Liver (tissue), 8 donors: ENCODE measurements at regions not wholly inside any gene's neighbourhood (a gene's known extent, or its start where the extent isn't known, plus 50 kb on each side); places are given as distances from the start of the nearest gene placed in this dataset.
A peak's percentile ranks its signal among the peaks of the same experiment; 100 is the strongest.

Source experiments
- DNase-seq: peaks from one replicate; pipeline ENCODE4 v3.0.0-alpha.2; 2017; ENCODE audit warnings: low spot score
- H3K27ac ChIP-seq, 2 donors: one replicate each; pipeline ENCODE4 v1.7.0; 2013; ENCODE audit warnings: inconsistent platforms in 2 of 2, low read length in 2 of 2, control low read depth in 1 of 2, low read depth in 1 of 2, mild to moderate bottlenecking in 1 of 2
- H3K27me3 ChIP-seq, 4 donors: one replicate each; pipeline versions ENCODE4 v1.6.1 to v1.7.0; 2013; ENCODE audit warnings: low read length in 3 of 4, inconsistent platforms in 1 of 4, mild to moderate bottlenecking in 1 of 4, moderate library complexity in 1 of 4; ENCODE audit not compliant: control insufficient read depth in 4 of 4, insufficient read depth in 4 of 4
- H3K36me3 ChIP-seq, 4 donors: one replicate each; pipeline versions ENCODE4 v1.6.1 to v1.7.0; 2013; ENCODE audit warnings: low read length in 3 of 4, mild to moderate bottlenecking in 3 of 4, low read depth in 1 of 4, moderate library complexity in 1 of 4; ENCODE audit not compliant: control insufficient read depth in 4 of 4, insufficient read depth in 3 of 4
- H3K4me1 ChIP-seq, 4 donors: one replicate each; pipeline versions ENCODE4 v1.6.1 to v1.7.0; 2013; ENCODE audit warnings: low read length in 3 of 4, mild to moderate bottlenecking in 3 of 4, moderate library complexity in 1 of 4; ENCODE audit not compliant: control insufficient read depth in 4 of 4, insufficient read depth in 4 of 4
- H3K4me3 ChIP-seq, 3 donors: one replicate each; pipeline versions ENCODE4 v1.6.1 to v1.7.0; 2013; ENCODE audit warnings: low read length in 3 of 3, control low read depth in 1 of 3, low read depth in 1 of 3, mild to moderate bottlenecking in 1 of 3
- H3K9ac ChIP-seq, 2 donors: one replicate each; pipeline ENCODE4 v1.7.0; 2013; ENCODE audit warnings: low read length in 2 of 2, mild to moderate bottlenecking in 2 of 2, moderate library complexity in 2 of 2, control low read depth in 1 of 2, low read depth in 1 of 2
- H3K9me3 ChIP-seq, 4 donors: one replicate each; pipeline versions ENCODE4 v1.6.1 to v1.7.0; 2013; ENCODE audit warnings: low read length in 3 of 4; ENCODE audit not compliant: control insufficient read depth in 4 of 4
- ATF3 ChIP-seq: IDR thresholded peaks from 2 replicates; pipeline ENCODE4 v1.6.1; 2016; ENCODE audit warnings: antibody characterized with exemption
- CTCF ChIP-seq: fragments of 150-350 bp; IDR thresholded peaks from 2 replicates; pipeline ENCODE4 v1.5.1; 2017; ENCODE audit warnings: improper control_type of control experiment, low read depth, low read length; ENCODE audit not compliant: missing input control
- FOXA1 ChIP-seq: IDR thresholded peaks from 2 replicates; pipeline ENCODE4 v1.6.1; 2016; ENCODE audit warnings: antibody characterized with exemption
- FOXA2 ChIP-seq: IDR thresholded peaks from 2 replicates; pipeline ENCODE4 v1.6.1; 2016; ENCODE audit warnings: antibody characterized with exemption
- GABPA ChIP-seq, 2 donors: IDR thresholded peaks in 1 of 2; conservative IDR thresholded peaks in 1 of 2; 2 replicates each; pipeline ENCODE4 v1.6.1; 2016; ENCODE audit warnings: antibody characterized with exemption in 2 of 2, mild to moderate bottlenecking in 1 of 2, moderate library complexity in 1 of 2
- HNF4A ChIP-seq, 2 donors: conservative IDR thresholded peaks; 2 replicates each; pipeline ENCODE4 v1.6.1; 2016; ENCODE audit warnings: antibody characterized with exemption in 2 of 2, mild to moderate bottlenecking in 2 of 2
- HNF4G ChIP-seq: IDR thresholded peaks from 2 replicates; pipeline ENCODE4 v1.6.1; 2016; ENCODE audit warnings: antibody characterized with exemption
- JUND ChIP-seq, 2 donors: IDR thresholded peaks; 2 replicates each; pipeline ENCODE4 v1.6.1; 2016; ENCODE audit warnings: antibody characterized with exemption in 2 of 2
- MAX ChIP-seq: IDR thresholded peaks from 2 replicates; pipeline ENCODE4 v1.6.1; 2016; ENCODE audit warnings: antibody characterized with exemption
- NR2F2 ChIP-seq: IDR thresholded peaks from 2 replicates; pipeline ENCODE4 v1.6.1; 2016; ENCODE audit warnings: antibody characterized with exemption
- RAD21 ChIP-seq, 2 donors: IDR thresholded peaks; 2 replicates each; pipeline ENCODE4 v1.6.1; 2016; ENCODE audit warnings: antibody characterized with exemption in 2 of 2, mild to moderate bottlenecking in 2 of 2
- REST ChIP-seq: IDR thresholded peaks from 2 replicates; pipeline ENCODE4 v1.6.1; 2016; ENCODE audit warnings: antibody characterized with exemption, mild to moderate bottlenecking
- RXRA ChIP-seq, 2 donors: IDR thresholded peaks; 2 replicates each; pipeline ENCODE4 v1.6.1; 2017 to 2018; ENCODE audit warnings: antibody characterized with exemption in 2 of 2, mild to moderate bottlenecking in 1 of 2
- SP1 ChIP-seq: IDR thresholded peaks from 2 replicates; pipeline ENCODE4 v1.6.1; 2018; ENCODE audit warnings: antibody characterized with exemption, mild to moderate bottlenecking
- TAF1 ChIP-seq: conservative IDR thresholded peaks from 2 replicates; pipeline ENCODE4 v1.6.1; 2016; ENCODE audit warnings: antibody characterized with exemption, mild to moderate bottlenecking
- YY1 ChIP-seq: IDR thresholded peaks from 2 replicates; pipeline ENCODE4 v1.6.1; 2016; ENCODE audit warnings: antibody characterized with exemption, mild to moderate bottlenecking
- ZBTB33 ChIP-seq: IDR thresholded peaks from 2 replicates; pipeline ENCODE4 v1.6.1; 2016; ENCODE audit warnings: antibody characterized with exemption
- WGBS: extraction: QIAGEN DNeasy Blood & Tissue Kit; methylation state at CpG from one replicate; pipeline ENCODE4 v1.1.7; 2013; 5-methylcytosine and 5-hydroxymethylcytosine counted together
- donor health status: healthy.
- donor health status: healthy.
- donor health status: healthy.
- donor health status: healthy.
- donor health status: healthy.

- TF ChIP-seq REST, result no peak
- no peak for TF ChIP-seq GABPA (IDR thresholded peaks at IDR 0.05 in 1 of 2, conservative IDR thresholded peaks at IDR 0.05 in 1 of 2)
Measured at GRCh38 chr11:69373251-69373635, 79.3 kb downstream of the MYEOV start (continued).

- Histone ChIP-seq H3K27ac (no peak overlapping the region), H3K36me3 (no peaks in the 10 kb centered on the region), H3K4me3 (no peak overlapping the region), H3K9ac (no peak overlapping the region), H3K4me1 (no peaks in the 10 kb centered on the region), H3K27me3 (no peaks in the 10 kb centered on the region), H3K9me3 (peaks cover 0 to 1% (median 0%) of the 10 kb centered on the region in 4 donors)
- WGBS, result 80% methylated on average over 22 of the region's 22 CpGs
- TF ChIP-seq ZBTB33 (no peak), RXRA (IDR thresholded peaks at IDR 0.05) (no peak), ATF3 (no peak), RAD21 (IDR thresholded peaks at IDR 0.05) (no peak), YY1 (no peak), CTCF (no peak), HNF4A (conservative IDR thresholded peaks at IDR 0.05) (no peak), HNF4G (no peak), FOXA2 (no peak), NR2F2 (no peak), REST (no peak), TAF1 (no peak), JUND (IDR thresholded peaks at IDR 0.05) (no peak), MAX (no peak), SP1 (no peak), FOXA1 (no peak)
- DNase-seq, result peak; percentile 33
Measured at GRCh38 chr11:69374110-69374945, 80.4 kb downstream of the MYEOV start.
